NCI-H2171 (cell line): ENCODE measurements at regions not wholly inside any gene's neighbourhood (a gene's known extent, or its start where the extent isn't known, plus 50 kb on each side); places are given as distances from the start of the nearest gene placed in this dataset.

ENCODE experiments used
- DNase-seq: peaks from one replicate; lab custom pipeline; 2025; lab: John Stamatoyannopoulos, UW

DNA sequence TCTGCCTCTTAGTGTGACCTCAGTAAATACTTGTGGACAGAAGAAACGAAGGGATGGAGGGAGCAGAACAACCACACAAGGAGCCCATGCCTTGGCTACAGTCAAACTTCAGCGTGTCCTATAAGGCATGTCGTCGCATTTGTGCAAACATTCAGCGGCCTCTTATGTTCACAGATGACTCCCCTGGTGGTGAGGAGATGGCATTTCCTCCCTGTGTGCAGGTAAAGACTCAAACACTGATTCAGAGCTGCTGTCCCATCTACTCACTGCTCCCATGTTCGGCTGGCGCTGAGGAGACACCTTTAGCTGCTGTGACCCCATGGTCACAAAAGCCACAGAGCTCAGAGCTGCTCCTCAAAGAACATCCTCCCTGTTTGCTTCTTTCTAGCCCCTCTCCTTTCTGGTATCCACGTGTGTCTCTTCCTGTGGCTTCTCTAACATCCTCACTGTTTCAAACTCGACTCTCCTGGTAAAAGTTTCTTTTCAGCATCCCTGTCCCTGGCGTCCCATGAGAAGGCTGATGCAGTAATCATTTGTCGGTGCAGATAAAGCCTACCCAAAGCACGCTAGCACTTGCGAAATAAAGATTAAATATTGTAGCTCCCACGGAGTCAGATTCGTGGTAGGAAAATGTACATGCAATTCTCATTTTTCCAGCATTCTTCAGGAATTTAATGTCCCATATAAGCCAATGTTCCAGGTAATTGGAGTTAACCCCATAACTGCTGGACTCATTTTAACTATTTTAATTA is 124.9 kb upstream of the NEBL start:
- no peak for DNase-seq

GRCh38 chr10:21021231-21021630 is 124.1 kb upstream of the NEBL start:
- DNase-seq, result no peak

GRCh38 chr10:21020545-21020944 is 123.4 kb upstream of the NEBL start:
- no peak for DNase-seq

GRCh38 chr10:21019436-21019835 is 122.3 kb upstream of the NEBL start:
- DNase-seq, result no peak

DNA sequence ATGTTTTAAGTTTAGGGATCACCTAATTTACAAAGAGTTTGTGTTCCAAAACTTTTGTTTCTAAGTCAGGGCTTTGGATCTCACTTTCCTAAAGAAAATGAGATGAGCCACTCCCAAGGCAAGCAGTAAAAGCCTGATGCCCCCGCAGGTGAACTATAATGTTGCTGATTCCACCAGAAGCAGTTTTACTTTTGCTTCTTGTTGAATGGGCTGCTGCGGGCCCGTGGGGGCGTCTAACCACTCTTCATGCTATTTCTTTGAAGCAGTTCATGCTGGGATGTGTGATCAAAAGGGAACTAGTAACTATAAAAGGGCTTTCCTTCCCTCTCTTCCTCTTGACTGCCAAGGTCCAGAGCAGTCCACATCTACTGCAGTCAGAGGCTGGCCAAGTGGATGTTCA is 118.7 kb upstream of the NEBL start:
- DNase-seq, result no peak

GRCh38 chr10:21014141-21014540 is 117.0 kb upstream of the NEBL start:
- no peak for DNase-seq

GRCh38 chr10:21011433-21012018 is 114.4 kb upstream of the NEBL start:
- DNase-seq, result no peak

DNA sequence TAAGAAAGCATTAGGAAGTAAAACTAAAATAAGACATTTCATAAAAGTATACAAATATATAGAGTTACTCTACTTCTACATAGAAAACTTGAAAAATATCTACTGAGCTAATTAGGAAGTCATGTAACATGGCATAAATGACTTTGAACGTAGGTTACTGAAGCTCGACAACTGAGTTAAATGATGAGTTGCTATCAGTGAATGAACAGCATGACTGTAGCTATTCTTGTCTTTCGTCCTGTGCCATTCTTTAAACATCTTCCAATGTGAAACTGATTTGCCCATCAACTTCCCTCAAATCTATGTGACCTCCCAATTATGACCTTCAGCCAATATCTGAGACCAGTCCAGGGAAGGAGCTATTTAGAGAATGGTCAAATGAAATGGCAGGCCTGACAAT is 113.5 kb upstream of the NEBL start:
- no peak for DNase-seq

- no peak for DNase-seq
Measured at GRCh38 chr10:21003240-21003822, 106.2 kb upstream of the NEBL start.

DNA sequence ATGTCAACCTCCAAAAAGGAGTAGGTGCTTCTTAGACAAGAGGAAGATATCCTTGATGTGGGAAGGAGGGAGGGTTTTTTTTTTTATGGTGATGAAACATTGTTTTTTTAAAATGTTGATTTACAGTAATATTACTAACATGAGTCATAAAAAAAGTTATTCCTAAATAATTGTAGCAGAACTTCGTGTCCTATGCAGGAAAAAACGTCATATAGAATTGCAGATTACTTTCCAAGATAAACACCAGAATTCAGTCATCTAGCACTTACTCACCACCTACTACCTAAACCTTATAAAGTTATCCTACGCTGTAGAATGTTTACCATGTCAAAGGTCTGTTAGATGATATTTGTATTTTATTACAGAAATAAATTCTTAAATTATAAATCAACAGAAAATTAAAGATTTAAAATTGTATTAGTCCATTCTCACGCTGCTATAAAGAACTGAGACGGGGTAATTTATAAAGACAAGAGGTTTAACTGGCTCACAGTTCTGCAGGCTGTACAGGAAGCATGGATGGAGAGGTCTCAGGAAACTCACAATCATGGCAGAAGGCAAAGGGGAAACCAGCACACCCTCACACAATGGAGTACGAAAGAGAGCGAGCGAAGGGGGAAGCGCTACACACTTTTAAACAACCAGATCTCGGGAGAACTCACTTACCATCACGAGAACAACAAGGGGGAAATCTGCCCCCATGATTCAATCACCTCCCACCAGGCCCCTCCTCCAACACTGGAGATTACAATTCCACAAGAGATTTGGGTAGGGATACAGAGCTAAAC is 105.2 kb upstream of the NEBL start:
- no peak for DNase-seq

DNA sequence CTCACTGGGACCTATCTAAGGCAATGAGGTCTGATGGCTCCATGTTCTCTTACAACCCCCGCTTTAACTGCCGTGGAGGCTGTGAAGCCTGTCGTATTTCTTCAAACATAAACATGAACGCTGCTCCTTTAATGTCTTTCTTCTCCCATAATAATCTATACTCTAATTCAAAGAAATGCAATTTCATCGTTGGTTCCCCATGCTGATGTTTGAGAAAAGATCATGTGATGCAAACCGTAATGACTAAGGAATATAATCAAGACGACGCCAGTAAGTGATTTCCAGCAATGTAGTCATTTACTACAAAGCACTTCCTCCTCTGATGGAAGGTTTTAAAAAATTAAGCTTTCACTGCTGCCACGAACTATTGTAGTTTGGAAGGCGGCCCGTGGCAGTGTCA is 102.6 kb upstream of the NEBL start:
- no peak for DNase-seq

DNA sequence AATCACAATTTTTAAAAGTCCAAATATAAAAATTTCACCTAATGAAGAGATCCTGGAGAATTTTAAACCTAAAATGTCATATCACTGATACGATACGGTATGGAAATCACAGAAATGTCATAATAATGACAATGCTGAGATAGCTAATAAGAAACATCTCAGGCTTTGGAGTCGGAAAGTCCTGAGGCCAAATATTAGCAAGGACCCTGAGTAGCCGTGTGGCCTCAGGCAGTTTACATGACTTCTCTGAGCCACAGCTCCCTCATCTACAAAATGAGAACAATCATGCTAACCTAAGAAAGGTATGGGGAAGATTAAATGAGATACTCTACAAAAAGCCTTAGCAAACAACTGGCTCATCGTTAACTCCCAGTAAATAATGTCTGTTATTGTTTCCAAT is 100.9 kb upstream of the NEBL start:
- no peak for DNase-seq

DNA sequence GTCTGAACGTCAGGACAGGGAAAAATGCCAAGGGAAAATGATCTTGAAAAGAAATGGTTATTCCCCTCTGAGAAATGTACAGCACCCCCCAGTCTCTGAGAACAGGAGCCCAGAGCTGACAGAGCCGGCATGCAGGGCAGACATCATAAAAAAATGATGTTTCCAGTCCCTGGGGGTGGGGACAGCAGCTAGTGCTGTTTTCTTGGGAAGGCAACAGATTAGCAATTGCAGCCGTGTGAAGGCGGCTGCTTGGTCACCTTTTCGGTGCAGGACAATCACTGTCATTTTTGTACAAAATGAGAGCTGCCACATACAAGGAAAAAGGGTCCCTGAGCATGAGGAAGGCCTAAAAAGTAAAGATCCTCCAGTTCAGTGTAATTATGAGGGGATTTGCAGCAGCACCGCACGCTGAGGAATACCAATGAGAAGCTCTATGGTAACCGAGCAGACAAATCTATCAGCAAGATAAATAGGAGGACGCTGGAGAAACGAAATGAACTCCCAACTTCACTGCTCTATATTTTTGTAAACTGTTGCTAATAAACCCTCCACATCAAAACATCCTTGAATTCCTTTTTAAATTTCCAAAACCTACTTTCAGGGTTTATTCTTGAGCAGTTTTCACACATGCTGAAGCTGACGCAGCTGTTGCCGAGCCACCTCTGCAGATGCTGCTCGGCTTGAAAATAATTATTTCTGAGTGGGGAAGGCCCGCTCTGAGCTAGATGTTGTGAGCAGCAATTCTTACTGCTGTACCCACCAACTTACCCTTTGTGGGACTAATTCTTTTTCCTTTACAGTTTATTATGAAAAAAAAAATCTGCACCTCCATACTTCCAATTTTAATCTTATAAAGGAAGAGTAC is 98.2 kb upstream of the NEBL start:
- no peak for DNase-seq

DNA sequence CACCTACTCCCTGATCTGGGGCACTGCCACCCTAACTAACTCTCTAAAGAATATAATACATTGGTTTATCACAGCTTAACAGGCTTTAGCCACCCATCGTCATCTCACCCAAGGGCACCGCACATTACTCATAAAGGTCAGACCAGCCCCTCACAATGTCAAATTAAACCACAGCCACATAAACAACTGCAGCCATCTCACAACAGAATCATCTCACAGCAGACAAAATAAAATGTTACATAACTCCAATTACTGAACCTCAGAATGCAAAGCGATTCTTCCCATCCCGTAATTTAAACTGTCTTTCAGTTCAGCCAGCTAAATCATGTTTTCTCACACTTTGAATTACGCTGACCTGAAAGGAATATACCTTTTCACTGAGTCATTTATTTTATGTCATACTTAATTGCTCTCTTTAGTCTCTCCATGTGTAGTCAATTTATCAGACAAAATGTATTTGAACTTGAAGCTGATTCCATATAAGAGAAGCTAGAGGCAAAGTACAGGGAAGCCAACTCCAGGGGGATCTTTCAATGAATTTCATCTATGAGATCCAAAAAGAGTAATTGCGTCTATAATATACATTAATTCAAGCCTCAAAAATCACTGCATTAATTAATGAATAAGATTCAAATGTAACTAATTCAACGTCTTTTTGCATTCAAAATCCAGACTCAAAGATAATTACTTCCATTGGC is 96.9 kb upstream of the NEBL start:
- DNase-seq, result no peak

DNA sequence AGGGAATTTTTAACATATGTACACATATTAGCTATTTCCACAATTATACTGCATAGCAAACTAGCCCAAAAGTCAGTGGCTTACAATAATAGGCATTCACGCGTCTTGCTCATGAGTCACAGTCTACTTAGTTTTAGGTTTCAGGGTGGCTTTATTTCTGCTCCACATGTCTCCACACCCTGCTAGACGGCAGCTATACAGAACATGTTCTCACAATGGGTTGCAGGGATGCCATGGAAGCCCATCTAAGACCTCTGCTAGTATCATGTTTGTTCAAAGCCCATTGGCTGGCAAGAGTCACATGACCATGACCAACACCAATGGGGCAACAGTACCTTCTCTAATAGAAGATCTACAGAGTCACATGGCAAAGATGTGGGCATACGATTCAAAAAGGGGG is 96.3 kb upstream of the NEBL start:
- DNase-seq, result no peak

DNA sequence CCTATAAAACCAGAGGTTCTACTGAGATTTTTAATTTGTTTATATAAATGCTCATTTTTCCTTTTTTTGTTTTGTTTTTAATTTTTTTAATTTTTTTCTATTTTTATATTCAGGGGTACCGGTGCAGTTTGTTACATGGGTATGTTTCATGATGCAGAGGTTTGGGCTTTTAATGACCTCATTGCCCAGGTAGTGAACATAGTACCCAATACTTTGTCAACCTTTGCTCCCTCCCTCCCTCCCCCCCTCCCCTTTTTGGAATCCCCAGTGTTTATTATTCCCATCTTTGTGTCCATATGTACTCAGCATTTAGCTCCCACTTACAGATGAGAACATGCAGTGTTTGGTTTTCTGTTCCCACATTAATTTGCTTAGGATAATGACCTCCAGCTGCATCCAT is 94.4 kb upstream of the NEBL start:
- no peak for DNase-seq

DNA sequence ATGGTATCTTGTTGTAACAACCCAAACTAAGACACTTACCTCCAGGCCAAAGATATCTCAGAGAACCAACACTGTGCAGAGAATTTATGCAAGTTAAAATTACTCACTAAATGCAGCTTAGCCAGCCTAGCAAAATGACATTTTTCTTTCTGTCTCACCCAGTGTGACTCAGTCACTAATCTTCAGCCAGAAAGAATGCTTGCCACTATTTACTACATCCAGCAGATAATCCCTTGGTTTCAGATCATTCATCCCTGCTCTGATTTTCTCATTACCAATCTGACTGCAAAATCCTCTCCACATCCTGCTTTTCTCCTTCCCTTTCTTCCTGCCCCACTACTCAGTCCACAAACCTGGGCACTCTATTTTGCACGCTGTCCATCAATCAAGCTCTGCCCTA is 93.5 kb upstream of the NEBL start:
- no peak for DNase-seq

- no peak for DNase-seq
Measured at GRCh38 chr10:20988357-20988983, 91.4 kb upstream of the NEBL start.

DNA sequence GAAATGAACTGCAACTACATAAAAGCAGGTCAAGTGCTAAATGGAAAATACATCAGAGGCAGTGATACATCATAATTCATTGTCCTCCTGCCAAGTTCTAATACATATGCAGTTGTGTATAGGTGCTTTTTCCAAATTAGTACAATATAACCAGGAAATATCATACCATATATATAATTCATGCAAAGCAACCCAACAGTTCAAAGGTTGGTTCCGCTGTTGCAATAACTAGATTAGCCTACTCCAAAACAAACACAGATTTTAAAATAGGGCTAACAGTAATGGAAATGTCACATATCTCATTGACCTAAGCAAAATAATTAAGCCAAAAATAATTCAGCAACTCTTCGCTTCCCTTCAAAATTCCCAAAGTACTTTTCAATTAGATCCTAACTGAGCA is 88.9 kb upstream of the NEBL start:
- no peak for DNase-seq

- no peak for DNase-seq
Measured at GRCh38 chr10:20984662-20985061, 87.6 kb upstream of the NEBL start.

DNA sequence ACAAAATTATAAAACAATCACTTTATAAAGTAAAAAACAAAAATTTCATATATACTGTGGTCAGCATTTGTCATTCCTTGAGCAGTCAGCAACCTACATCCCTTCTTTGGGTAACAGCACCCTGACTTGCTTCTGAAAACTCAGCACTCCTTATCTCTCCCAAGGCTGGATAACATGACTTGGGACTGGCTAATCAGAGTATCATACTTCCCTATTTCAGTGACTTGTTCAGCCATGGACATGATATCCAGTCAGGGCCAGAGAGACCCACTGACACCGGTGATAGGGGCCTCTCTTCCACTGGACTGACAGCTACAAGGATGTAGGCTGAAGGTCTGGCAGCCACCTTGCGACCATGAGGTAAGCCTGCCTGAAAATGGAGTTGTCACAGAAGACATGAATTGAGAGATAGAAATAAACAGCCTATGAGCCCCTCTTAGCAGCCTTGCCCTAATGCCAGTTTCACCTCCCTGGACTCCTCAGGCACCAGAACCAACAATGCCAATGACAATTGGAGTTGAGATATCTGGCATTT is 84.4 kb upstream of the NEBL start:
- DNase-seq, result no peak
